Stimulated activated CD8-positive, alpha-beta memory T cell treated with anti-CD3 and anti-CD28 coated beads, Interleukin-4, amount 100 ng/mL, for 24 hours (primary cell): ENCODE measurements at regions not wholly inside any gene's neighbourhood (a gene's known extent, or its start where the extent isn't known, plus 50 kb on each side); places are given as distances from the start of the nearest gene placed in this dataset.
A peak's percentile ranks its signal among the peaks of the same experiment; 100 is the strongest.

Experiments
- DNase-seq: peaks from one replicate; pipeline ENCODE4 v3.0.0-alpha.2; 2020; ENCODE audit warnings: low read depth

DNA sequence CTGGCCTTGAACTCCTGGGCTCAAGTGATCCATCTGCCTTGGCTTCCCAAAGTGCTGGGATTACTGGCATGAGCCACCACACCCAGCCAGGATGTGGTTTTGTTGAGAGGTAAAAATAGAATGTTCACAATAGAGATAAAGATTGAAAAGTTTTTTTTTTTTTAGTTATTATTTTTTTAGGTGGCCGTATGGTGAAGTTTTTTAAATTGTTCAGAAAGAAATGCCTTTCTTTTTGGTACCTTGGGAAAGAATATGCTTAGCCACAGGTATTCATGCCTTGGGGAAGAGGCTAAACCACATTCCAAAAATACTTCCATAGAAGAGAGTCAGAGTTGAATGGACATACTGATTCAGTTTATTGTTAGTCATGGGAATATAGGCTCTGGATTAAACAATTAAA lies 143.4 kb downstream of the C11orf91 start:
- DNase-seq = no peak

DNA sequence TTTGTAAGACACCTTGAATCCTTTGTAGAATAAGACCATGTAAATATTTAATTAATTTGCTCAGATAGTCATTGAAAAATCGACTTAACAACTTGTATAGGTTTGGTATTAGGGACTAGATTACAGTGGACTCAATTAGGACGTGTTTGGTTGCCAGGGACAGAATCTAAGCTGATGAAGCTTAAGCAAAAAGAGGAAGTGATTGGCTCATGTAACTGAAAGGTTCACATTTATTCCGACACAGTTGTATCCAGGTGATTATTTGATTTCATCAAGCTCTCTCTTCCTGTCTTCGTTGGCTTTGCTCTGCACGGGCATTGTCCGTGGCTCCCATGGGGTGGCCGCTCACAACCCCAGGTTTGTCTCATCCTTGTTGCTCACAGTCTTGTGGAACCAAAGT lies 146.4 kb downstream of the C11orf91 start:
- no peak for DNase-seq

DNA sequence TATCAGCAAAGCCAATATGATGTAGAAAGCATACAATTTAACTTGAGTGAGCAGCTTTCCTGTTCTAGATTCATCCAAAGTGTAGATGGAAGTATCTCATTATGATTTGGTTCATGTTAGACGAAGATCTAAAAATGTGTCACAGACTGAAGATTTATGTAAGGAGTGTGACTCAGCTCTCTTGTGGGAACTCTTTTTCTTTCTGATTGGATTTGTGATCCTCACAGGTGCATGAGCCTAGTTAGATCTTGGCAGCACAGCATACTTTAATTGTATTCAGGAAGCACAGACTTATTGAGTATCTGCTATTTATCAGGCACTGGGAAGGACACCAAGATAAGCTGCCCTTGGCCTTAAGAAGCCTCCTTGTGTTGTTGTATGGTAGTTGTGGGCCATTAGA lies 147.1 kb downstream of the C11orf91 start:
- no peak for DNase-seq

DNA sequence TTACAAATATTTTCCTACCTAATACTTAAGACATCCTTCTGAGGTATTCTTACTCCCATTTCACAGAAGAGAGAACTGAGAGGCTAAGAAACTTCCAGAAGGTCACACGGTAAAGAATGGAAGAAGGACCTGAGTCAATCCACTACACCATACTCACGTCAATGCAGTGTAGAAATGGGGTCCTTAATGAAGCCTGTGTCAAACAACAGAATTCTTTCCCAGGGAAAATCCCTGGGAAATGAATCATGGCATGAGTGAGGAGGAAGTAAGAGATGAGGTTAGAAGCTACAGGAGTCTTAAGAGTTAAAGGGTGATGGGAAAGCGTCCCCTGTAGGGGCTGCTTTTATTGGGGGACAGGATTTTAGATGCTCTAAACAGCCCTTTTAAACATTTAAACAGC lies 147.9 kb downstream of the C11orf91 start:
- no peak for DNase-seq

DNA sequence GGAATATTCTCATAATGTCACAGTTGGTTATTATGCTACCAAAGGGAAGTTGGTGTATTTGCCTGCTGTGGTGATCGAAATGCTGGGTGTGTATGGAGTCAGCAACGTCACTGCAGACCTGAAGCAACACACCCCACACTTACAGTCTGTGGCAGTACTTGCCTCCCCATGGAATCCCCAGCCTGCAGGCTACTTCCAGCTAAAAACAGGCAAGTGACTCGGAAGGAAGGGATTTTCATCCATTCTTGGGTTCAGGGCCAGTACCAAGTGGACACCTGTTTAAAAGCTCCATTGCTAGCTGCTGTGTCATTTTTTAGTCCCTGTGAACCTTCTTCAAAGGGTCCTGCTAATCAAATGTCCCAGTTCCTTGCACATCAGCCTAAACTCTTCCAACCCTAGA lies 149.6 kb downstream of the C11orf91 start:
- no peak for DNase-seq

DNA sequence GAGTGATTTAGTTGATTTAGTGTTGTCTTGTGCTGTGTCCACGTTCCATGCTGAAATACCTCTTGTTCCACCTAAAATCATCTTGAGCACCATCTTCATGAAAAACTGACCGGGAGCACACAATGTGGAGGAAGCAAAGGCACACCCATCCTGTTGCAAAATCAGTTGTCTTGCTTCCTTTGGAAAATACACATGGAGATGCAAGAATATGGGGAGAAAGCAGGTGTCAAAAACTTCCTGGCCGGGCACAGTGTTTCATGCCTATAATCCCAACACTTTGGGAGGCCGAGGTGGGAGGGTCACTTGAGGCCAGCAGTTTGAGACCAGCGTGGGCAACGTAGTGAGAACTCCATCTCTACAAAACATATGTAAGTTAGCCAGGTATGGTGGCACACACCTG lies 151.1 kb downstream of the C11orf91 start:
- DNase-seq = no peak

DNA sequence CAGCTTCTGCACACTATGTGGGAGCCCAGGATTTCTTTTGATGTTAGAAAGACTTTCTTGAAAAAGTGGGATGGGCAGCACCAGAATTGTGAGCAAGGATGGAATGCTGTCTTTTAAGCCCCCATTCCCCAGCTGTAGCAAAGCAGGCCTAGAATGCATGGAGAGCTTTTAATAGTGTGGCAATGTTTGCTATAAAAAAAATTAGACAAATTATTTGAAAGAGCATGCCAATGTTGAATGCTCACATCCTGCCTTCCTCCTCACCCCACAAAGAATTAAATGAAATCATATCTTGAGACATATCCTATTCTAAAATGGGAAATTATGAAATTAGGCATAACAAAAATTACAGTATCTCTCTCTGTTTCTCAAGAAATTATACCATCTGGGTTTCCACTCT lies 154.7 kb downstream of the C11orf91 start:
- no peak for DNase-seq

DNA sequence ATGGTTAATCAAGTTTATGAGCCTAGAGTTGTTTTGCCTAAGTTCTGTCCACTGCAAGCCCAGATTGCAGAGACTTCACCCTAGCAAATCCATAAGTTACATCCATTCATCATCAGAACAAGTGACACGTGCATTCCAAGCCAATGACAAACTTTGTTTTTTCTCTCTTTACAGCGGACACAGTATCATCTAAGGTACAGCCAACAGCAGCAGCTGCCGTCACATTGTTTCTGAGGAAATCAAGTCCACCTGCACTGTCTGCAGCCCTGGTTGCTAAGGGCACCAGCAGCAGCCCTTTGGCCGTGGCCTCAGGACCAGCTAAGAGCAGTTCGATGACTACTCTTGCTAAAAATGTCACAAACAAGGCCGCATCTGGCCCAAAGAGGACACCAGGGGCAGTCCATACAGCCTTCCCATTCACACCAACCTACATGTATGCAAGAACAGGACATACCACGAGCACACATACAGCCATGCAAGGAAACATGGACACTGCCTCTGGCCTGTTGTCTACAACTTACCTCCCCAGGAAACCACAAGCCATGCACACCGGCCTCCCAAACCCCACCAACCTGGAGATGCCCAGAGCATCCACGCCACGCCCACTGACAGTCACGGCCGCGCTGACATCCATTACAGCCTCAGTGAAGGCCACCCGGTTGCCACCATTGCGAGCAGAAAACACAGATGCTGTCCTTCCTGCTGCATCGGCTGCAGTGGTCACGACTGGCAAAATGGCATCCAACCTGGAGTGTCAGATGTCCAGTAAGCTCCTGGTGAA lies 155.8 kb downstream of the C11orf91 start:
- DNase-seq = no peak

DNA sequence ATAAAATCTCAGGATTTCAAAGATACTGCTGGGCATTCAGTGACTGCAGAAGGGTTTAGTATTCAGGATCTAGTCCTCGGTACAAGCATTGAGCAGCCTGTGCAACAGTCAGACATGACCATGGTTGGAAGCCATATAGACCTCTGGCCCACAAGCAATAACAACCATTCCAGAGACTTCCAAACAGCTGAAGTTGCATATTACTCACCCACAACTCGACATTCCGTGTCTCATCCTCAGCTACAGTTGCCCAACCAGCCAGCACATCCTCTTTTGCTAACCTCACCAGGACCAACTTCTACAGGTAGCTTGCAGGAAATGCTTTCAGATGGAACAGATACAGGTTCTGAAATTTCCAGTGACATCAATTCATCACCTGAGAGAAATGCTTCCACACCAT lies 156.8 kb downstream of the C11orf91 start:
- DNase-seq = no peak

DNA sequence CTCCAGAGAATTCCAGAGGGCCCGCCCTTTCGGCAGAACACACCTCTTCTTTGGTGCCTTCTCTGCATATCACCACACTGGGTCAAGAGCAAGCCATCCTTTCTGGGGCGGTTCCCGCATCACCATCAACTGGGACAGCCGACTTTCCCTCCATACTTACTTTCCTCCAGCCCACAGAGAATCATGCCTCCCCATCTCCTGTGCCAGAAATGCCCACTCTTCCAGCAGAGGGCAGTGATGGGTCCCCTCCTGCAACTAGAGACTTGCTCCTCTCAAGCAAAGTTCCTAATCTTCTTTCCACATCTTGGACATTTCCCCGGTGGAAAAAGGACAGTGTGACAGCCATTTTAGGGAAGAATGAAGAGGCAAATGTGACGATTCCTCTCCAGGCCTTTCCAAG lies 157.7 kb downstream of the C11orf91 start:
- DNase-seq = peak; percentile 5

DNA sequence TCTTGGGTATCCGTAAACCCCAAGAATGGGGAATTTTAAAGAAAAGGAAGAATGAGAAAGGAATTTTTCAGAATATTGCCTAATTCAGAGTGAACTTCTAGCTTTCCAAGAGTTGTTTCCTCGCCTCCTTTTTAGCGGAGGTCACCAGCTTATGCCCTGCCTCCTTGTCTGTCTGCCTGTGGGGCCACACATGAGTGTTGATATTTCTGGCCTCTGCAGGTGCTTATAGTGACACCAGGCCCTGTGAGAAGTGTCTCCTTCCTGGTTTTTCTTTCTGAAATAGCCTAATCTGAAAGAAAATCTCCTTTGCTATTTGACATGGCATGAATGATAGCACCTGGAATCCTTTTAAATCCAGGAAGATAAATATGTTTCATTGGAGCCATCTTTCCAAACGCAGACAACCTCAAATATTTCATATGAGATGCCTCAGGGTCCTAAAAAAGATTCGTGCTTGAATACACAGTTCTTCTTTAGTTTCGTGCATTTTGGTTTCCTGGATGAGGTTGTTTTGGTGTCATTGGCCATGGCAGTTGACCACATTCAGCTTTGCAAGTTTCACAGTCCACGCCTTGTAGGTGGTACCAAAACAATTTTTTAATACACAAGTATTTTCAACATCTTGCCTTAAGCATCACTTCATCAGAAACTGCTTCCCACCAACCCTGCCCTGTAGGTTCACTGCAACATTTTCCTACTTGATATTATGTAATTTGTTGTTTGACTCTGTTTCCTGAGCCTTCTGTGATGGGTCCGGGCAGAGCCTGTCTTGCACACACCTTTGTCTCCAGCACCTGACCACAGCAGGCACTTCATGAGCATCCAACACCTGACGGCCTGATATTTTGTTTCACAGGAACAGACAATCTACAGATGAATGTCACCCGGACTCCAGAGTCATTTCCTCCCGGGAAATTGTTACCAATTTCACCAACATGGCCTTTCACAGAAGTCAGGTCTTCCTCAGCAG lies 159.4 kb downstream of the C11orf91 start:
- DNase-seq = no peak

DNA sequence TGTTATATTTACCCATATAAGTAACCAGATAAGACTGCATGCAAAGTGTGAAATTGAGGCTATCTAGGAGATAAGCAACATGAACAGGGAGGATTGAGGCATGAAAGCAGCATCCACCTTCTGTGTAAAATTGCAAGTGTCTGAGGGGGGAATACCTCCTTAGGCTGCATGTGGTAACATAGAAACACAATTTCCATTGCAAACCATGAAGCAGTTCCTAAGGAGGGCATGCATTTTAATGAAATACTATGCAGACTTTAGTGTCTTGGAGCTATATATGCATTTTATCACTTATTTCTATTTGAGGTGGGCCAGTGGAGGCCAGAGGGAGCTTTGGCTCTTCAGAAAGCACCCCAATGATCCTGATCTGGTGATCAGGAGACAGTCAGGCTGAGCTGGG lies 160.2 kb downstream of the C11orf91 start:
- DNase-seq = no peak

DNA sequence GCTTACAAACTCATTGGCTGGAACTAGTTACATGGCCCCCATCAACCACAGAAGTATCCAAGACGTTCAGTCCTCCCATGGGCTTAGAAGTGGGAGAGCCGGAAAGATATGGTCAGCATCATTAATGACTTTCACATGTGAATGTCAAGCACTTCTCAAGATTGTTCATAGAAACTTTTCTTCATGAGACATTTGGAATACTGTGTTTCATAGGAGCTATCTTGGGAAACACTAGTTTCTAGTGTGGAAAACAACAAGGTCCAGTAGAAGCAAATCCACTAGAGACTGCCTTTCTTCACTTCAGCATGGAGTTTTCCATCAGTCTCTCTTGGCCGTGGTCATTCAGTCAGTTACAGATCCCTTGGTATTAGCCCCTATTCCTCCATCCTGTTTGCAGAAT lies 160.9 kb downstream of the C11orf91 start:
- no peak for DNase-seq

DNA sequence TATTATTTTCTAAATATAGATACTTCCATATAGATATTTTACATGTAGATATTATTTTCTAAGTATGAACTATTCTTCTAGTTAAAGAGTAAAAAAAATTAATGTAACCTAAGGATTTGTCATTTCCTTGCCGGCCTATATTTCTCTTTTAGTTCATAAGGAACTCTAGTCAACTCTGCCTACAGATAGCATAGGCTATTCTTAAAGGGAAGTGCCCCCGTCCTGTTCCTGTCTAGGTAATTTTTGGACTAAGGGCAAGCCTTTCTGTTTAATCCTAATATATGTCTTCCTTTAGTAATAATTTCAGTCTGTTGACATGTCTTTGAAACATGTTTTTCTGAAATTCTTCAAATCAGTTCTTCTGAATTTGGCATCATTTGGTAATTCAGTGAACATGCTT lies 161.9 kb downstream of the C11orf91 start:
- no peak for DNase-seq

DNA sequence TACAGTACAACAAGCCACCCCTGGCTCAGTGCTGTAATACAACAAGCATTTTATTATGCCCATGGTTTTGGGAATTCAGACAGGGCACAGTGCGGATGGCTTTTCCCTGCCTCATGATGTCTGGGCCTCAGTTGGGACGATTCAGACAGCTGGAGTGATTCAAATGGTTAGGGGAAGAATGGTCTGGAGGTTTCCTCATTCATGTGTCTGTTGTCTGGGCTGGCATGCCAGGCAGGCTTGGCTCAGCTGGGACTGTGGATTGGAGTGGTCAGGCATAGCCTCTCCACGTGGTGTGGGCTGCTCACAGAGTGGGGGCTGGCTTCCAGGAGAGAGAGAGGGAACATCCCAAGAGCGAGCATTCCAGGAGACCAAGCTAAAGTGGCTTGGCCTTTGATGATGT lies 164.4 kb downstream of the C11orf91 start:
- DNase-seq = no peak

DNA sequence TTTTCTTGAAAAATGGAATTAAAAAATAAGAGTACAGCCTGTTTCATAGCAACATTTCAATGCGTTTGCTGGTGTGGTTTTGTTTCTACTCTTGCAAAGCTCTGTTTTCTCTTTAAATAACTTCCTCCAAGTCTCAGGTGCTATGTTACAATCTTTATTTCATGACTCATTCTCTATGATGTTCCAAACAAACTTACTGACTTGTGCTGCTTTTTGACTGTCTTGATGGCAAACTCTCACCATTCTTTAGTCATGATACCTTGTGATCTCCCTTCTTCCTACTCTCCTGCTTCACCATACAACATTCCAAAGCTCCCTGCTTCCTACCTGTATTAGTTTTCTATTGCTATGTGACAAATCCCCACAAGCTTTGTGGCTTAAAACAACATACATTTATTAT lies 166.1 kb downstream of the C11orf91 start:
- no peak for DNase-seq

DNA sequence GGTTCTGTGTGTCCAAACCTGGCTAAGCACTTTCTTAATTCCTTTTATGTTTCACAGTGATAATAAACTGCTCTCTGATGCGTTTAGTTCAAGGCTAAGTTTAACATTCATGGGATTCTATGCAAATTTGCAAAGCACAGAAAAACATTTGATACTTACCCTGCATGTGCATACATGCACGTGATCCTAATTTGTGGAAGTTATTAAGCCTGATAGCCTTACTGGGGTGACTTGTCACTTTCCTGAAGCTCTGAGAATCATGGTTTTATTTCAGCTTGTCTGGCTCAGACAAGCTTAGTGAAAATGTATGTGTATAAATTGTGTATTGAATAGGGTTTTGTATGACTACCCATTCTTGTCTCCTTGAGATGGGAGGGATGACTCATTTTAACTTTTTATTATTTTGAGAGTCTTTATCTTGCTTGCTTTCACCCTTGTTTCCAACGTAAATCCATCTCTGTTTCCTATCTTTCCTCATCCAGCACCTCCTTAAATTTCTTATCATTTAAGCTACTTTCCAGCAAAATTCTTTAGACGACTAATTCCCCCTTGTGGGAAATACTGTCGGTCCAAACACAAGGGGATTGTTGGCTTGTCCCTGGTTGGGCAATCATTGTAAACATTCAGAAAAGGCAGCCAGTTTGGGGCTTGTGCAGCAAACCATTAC lies 167.1 kb downstream of the C11orf91 start:
- DNase-seq = no peak

DNA sequence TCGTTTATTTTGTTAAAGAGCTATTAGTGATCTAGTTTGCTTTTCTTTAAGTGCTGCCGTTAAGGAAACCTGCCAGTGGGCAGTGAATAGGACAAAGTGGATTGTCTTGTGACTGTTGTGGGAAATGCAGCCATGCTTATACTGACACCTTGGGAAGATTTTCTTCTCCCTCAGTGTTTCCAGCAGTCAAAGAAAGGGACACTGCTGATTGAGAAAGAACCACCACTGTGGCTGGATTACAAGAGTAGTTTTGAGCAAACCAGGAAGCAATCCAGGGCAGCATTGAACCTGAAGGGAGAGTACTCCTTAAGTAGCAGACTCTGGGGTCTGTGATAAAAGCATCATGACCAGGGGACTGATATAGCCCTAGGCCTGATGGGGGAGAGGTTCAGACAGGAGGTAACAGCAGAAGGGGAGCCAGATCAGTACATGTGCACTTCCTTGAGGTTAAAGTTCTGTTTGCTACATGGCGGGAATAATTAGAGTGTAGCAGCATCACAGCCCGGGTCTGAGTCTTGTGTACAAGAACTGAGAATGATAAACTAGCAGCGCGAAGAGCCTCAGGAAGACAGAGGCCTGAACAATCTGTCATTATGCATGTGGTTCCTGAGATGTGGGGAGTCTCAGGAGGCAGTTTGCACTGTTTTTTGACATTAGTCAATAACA lies 167.8 kb downstream of the C11orf91 start:
- no peak for DNase-seq

DNA sequence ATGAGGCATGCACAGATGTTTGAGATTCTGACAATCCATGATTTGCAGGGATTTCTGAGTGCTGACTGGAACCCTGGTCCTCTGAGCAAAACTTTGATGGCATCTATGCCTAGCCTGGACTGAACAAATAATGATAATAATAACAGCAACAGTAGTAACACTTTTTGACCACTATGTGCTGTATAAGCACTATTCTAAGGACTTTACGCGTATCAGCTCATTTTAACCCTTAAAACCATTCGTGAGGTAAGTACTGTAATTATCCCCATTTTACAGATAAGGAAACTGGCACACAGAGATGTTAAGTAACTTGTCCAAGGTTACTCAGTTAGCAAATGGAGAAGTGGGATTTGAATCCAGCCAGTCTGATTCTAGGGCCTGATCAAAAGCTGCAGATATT lies 168.4 kb downstream of the C11orf91 start:
- DNase-seq = no peak

DNA sequence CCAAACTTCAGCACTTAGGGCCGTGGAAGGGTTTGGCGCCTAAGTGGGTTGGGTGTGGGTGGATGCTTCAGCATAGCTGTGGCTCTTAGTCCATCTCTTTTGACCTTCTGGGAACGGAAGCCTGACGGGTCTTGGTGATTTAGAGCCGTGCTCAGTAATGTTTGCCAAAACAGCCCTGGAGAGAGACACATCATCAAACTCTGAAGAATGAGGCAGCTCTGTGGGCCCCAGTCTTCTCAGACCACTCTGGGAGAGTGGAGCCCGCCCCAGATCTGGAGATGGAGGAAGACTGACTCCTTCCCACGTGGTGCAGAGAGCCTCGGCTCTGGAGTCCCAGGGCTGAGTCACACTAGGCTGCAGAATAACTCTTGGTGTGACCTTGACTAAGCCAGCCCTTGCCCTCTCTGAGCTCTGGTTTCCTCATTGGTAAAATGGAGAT lies 168.9 kb downstream of the C11orf91 start:
- no peak for DNase-seq

DNA sequence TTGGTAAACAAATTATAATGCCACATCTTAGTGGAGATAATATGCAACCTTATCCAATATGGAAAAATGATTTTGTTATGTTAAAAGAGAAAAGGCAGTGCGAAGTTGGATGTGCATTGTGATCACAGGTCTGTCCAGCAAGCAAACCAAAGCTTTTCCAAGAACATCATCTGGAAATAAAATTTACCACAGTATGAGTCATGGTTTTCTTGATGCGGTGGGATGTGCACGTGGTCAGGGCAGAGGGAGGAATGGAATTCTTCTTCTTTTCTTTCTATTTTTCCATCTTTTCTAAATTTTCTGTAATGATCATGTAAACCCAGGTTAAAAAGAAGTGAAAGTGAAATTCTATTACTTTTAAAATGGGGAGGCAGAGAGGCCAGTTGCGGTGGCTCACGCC lies 169.8 kb downstream of the C11orf91 start:
- DNase-seq = no peak

DNA sequence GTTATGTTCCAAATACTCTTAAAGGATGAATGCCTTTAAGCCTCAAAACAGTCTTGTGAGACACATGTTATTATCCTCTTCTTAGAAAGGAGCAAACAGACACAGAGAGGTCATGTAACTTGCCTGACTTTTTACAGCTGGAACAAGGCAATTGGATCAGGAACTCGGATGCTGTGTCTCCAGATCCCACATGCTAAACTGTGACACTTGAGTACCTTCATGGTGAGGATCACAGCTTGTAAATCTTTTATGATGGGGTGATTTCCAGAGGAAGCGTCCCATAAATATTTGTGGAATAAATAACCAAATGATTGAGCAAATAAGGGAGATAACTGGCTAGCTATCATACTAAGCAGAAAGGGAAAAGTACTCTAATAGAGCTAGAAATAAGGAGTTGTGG lies 171.2 kb downstream of the C11orf91 start:
- no peak for DNase-seq
